Tibial nerve (tissue), 4 donors: ENCODE measurements at regions not wholly inside any gene's neighbourhood (a gene's known extent, or its start where the extent isn't known, plus 50 kb on each side); places are given as distances from the start of the nearest gene placed in this dataset.

Experiments
- DNase-seq, 2 donors: peaks; one replicate each; pipeline ENCODE4 v3.0.0-alpha.2; 2019; ENCODE audit warnings: low spot score in 2 of 2
- H3K27ac ChIP-seq, 4 donors: fragments of 200-600 bp; sonication (generic) in 3 of 4; one replicate each; pipeline ENCODE4 v1.5.1; 2017 to 2019; ENCODE audit warnings: mild to moderate bottlenecking in 1 of 4
- H3K27me3 ChIP-seq, 2 donors: fragments of 200-600 bp; sonication (generic) in 1 of 2; one replicate each; pipeline versions ENCODE4 v1.5.1 to v1.6.0; 2017 to 2019
- H3K36me3 ChIP-seq, 3 donors: fragments of 200-600 bp; sonication (generic); one replicate each; pipeline ENCODE4 v1.5.1; 2018 to 2019
- H3K4me1 ChIP-seq, 4 donors: fragments of 200-600 bp; sonication (generic) in 3 of 4; one replicate each; pipeline ENCODE4 v1.5.1; 2017 to 2019
- H3K4me3 ChIP-seq, 4 donors: fragments of 200-600 bp; sonication (generic) in 3 of 4; one replicate each; pipeline ENCODE4 v1.5.1; 2017 to 2019; ENCODE audit warnings: mild to moderate bottlenecking in 1 of 4, moderate library complexity in 1 of 4
- H3K9me3 ChIP-seq, 4 donors: fragments of 200-600 bp; sonication (generic) in 3 of 4; one replicate each; pipeline ENCODE4 v1.5.1; 2017 to 2019
- CTCF ChIP-seq, 5 experiments: fragments of 200-600 bp in 3 of 5; fragments of 450-650 bp in 2 of 5; sonication (generic) in 3 of 5; IDR thresholded peaks; one replicate each; pipeline ENCODE4 v1.5.1; 2016 to 2019; ENCODE audit warnings: antibody characterized with exemption in 5 of 5, mild to moderate bottlenecking in 3 of 5, moderate library complexity in 2 of 5
- EP300 ChIP-seq, 2 donors: sonication (generic); formaldehyde crosslinking; IDR thresholded peaks; one replicate each; pipeline ENCODE4 v1.6.1; 2017; ENCODE audit warnings: antibody characterized with exemption in 2 of 2, mild to moderate bottlenecking in 1 of 2
- POLR2A ChIP-seq, 2 donors: fragments of 450-650 bp; IDR thresholded peaks; one replicate each; pipeline ENCODE4 v1.6.1; 2017; ENCODE audit warnings: antibody characterized with exemption in 2 of 2, mild to moderate bottlenecking in 2 of 2, moderate library complexity in 2 of 2
- WGBS, 2 donors: methylation state at CpG; one replicate each; pipeline ENCODE4 v1.1.5; 2018; 5-methylcytosine and 5-hydroxymethylcytosine counted together

- 32 to 33% methylated on average over 6 of the region's 6 CpGs for WGBS, 2 donors
- Histone ChIP-seq H3K4me1 (peaks cover 0 to 8% (median 0%) of the 10 kb centered on the region in 4 donors), H3K4me3 (no peak overlapping the region), H3K27ac (no peak overlapping the region), H3K36me3 (no peaks in the 10 kb centered on the region), H3K9me3 (no peaks in the 10 kb centered on the region), H3K27me3 (no peaks in the 10 kb centered on the region)
- DNase-seq, result no peak
- no peak for TF ChIP-seq CTCF (IDR thresholded peaks at IDR 0.05)
- TF ChIP-seq POLR2A (IDR thresholded peaks at IDR 0.05), result no peak
- no peak for TF ChIP-seq EP300 (IDR thresholded peaks at IDR 0.05)
Measured at GRCh38 chr10:21399392-21400035, 126.0 kb downstream of the SKIDA1 start.

- TF ChIP-seq POLR2A (IDR thresholded peaks at IDR 0.05), result no peak
- TF ChIP-seq CTCF (IDR thresholded peaks at IDR 0.05), result no peak
- TF ChIP-seq EP300 (IDR thresholded peaks at IDR 0.05), result no peak
- 14 to 28% methylated on average over 2 of the region's 2 CpGs for WGBS, 2 donors
- Histone ChIP-seq H3K36me3 (no peaks in the 10 kb centered on the region), H3K4me1 (peaks cover 0 to 8% (median 0%) of the 10 kb centered on the region in 4 donors), H3K9me3 (no peaks in the 10 kb centered on the region), H3K27me3 (no peaks in the 10 kb centered on the region), H3K27ac (no peak overlapping the region), H3K4me3 (no peak overlapping the region)
- DNase-seq, result no peak
Measured at GRCh38 chr10:21398563-21399231, 126.8 kb downstream of the SKIDA1 start.

- no peaks in the 10 kb centered on the region for H3K36me3 ChIP-seq
- no peak overlapping the region for H3K27ac ChIP-seq
- DNase-seq, result no peak
- TF ChIP-seq CTCF (IDR thresholded peaks at IDR 0.05) (no peak), POLR2A (IDR thresholded peaks at IDR 0.05) (no peak), EP300 (IDR thresholded peaks at IDR 0.05) (no peak)
- H3K4me1 ChIP-seq, result no peaks in the 10 kb centered on the region
- no peaks in the 10 kb centered on the region for H3K27me3 ChIP-seq
- 72% methylated on average over 1 of the region's 1 CpG for WGBS, 2 donors
- H3K4me3 ChIP-seq, result no peak overlapping the region
- no peaks in the 10 kb centered on the region for H3K9me3 ChIP-seq
Measured at GRCh38 chr10:21396889-21397288, 128.6 kb downstream of the SKIDA1 start.

GRCh38 chr10:21393931-21394330, 131.6 kb downstream of the SKIDA1 start:
- Histone ChIP-seq H3K36me3 (no peaks in the 10 kb centered on the region), H3K9me3 (no peaks in the 10 kb centered on the region), H3K27ac (no peak overlapping the region), H3K4me1 (no peaks in the 10 kb centered on the region), H3K27me3 (no peaks in the 10 kb centered on the region), H3K4me3 (no peak overlapping the region)
- DNase-seq, result no peak
- TF ChIP-seq EP300 (IDR thresholded peaks at IDR 0.05) (no peak), CTCF (IDR thresholded peaks at IDR 0.05) (no peak), POLR2A (IDR thresholded peaks at IDR 0.05) (no peak)
- 93 to 96% methylated on average over 20 of the region's 20 CpGs for WGBS, 2 donors

- H3K27ac ChIP-seq, result no peak overlapping the region
- no peaks in the 10 kb centered on the region for H3K9me3 ChIP-seq
- H3K4me1 ChIP-seq, result no peaks in the 10 kb centered on the region
- DNase-seq, result no peak
- no peak overlapping the region for H3K4me3 ChIP-seq
- 78 to 89% methylated on average over 8 of the region's 8 CpGs for WGBS, 2 donors
- H3K36me3 ChIP-seq, result no peaks in the 10 kb centered on the region
- no peaks in the 10 kb centered on the region for H3K27me3 ChIP-seq
- TF ChIP-seq CTCF (IDR thresholded peaks at IDR 0.05) (no peak), POLR2A (IDR thresholded peaks at IDR 0.05) (no peak)
Measured at GRCh38 chr10:21388589-21388988, 136.9 kb downstream of the SKIDA1 start.
